GM06990 (cell line): ENCODE measurements at regions not wholly inside any gene's neighbourhood (a gene's known extent, or its start where the extent isn't known, plus 50 kb on each side); places are given as distances from the start of the nearest gene placed in this dataset.

Source experiments
- DNase-seq: peaks from one replicate; pipeline ENCODE4 v3.0.0-alpha.2; 2011; ENCODE audit not compliant: insufficient read length; ENCODE audit errors: extremely low read depth
- H3K27me3 ChIP-seq: replicated peaks from 2 replicates; pipeline ENCODE4 v1.6.0; 2011; ENCODE audit warnings: low read length; ENCODE audit not compliant: control insufficient read depth, insufficient read depth
- H3K36me3 ChIP-seq: 2 replicates; pipeline ENCODE4 v1.5.1; 2011; ENCODE audit warnings: low read length; ENCODE audit not compliant: control insufficient read depth, insufficient read depth
- H3K4me3 ChIP-seq: replicated peaks from 2 replicates; pipeline ENCODE4 v1.5.1; 2011; ENCODE audit warnings: low read depth, mild to moderate bottlenecking, control low read depth, low read length
- CTCF ChIP-seq: IDR thresholded peaks from 2 replicates; pipeline ENCODE4 v1.5.1; 2011; ENCODE audit warnings: low read length, control low read depth, mild to moderate bottlenecking, inconsistent platforms; ENCODE audit not compliant: insufficient read depth, poor library complexity, severe bottlenecking

DNA sequence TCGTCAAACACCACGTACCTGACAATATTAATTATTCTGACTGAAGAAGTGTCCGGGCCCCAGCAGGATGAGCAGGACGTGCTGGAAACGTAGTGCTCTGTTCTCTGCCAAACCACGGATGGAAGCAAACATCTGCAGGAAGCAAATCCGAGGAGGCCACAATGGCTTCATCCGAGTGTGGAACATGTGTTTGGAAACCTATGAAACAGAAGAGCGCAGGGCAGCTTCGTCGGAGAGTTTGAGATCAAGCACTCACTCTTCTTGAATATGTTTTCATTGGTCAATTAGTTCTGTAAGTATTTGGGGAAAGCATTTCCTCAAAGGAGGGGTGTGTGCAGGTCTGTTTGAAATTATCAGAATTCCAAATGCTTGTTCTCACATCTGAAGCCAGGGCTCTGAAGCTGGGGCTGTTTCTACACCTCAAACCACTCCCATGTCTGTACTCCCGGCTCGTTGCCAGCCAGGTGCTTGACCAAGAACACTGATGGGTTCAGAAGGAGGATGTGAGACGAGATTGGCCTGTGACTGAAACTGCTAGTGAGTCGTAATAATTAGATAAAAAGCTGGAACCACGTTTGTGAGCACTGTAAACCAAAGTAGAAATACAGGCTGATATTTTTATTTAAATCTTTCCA is 356.6 kb upstream of the SALL3 start:
- no peak for DNase-seq
- H3K4me3 ChIP-seq: no peak overlapping the region
- H3K36me3 ChIP-seq: no peaks in the 10 kb centered on the region
- H3K27me3 ChIP-seq: no peaks in the 10 kb centered on the region
- TF ChIP-seq CTCF: no peak

DNA sequence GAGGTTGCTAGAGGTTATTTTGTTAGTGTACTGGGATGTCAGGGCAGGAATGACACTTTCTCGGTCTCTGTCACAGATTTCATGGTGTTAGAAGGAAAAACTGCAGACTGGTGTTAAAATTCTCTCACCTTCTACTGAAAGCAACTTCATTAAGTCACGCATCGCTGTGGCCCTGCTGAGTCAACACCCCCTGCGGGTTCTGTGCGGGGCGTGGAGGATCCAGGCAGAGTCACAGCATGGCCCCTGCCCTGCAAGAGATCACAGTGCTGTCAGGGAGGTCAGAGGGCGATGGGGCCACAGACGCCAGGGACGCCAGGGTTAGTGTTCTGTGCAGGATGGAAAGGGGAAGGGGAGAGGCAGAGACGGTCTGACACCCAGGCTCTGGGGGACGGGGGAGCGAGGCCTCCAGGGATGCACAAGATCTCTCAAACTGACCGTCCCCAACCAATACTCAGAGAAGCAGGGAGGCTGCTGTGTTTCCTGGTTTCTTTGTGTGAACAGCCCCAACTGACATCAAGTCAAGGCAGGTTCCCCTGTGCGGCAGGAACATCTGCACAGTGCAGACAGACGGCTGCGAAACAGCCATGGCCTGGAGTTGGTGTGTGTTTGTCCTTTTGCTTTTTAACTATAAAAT is 354.9 kb upstream of the SALL3 start:
- TF ChIP-seq CTCF: no peak
- Histone ChIP-seq H3K36me3 (no peaks in the 10 kb centered on the region), H3K27me3 (no peaks in the 10 kb centered on the region), H3K4me3 (no peak overlapping the region)
- DNase-seq: no peak

GRCh38 chr18:78625847-78626246 is 353.8 kb upstream of the SALL3 start:
- H3K27me3 ChIP-seq: no peaks in the 10 kb centered on the region
- H3K36me3 ChIP-seq: no peaks in the 10 kb centered on the region
- DNase-seq: no peak
- TF ChIP-seq CTCF: no peak
- no peak overlapping the region for H3K4me3 ChIP-seq

DNA sequence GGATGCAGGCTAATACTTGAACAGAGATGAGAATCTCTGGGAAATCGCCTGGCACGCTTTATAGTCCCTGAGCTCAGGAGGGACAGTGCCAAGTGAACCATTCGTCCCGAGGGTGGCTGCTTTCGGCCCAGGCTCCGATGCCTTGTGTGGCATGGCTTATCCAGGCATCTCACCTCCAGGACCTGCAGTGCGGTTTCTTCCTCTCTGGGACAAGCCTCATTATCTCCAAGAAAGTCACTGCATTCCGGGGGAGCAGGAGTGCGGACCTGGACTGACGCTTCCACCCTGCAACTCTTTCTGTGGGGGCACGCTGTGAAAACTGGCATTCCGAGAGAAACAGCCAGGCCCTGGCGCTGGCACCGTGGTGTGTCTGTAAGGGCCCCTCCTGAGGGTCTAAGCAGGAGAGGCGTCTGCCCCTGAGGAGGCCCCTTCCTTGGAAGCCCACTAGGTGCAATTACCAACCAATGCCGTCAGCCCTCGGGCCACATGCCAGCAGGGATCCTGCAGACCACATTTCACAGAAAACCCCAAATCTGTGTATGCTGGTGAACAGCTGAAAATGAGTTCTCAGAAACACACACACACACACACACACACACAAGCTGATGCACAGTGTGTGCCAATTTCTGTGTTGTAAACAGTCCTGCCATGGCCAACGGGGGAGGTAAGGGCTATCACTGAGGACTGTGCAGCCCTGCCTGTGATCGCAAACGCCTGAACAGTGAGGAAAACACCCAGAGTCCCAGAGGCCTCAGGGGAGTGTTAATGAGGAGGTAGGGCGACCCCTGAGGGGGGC is 351.9 kb upstream of the SALL3 start:
- Histone ChIP-seq H3K27me3 (no peaks in the 10 kb centered on the region), H3K36me3 (no peaks in the 10 kb centered on the region), H3K4me3 (no peak overlapping the region)
- no peak for DNase-seq
- TF ChIP-seq CTCF: no peak

DNA sequence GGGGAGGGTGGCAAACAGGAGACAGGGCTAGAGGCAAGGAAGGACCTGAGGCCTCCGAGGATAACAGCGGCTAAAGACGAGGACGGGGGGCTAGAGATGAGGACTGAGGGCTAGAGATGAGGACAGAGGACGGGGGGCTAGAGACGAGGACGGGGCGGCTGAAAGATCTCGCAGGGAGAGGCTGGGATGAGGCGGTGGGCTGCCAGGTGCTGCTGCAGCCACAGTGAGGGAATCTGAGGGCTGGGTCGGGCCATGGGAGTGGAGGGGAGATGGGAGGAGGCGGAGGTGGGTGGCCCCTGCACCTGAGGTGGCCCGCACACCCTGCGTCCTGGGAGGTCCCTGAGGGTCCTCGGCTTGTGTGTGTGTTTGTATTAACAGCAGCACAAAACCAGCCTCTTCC is 350.2 kb upstream of the SALL3 start:
- DNase-seq: no peak
- H3K4me3 ChIP-seq: no peak overlapping the region
- H3K36me3 ChIP-seq: no peaks in the 10 kb centered on the region
- H3K27me3 ChIP-seq: no peaks in the 10 kb centered on the region
- TF ChIP-seq CTCF: no peak
